IPS-NIHi7 (cell line): ENCODE measurements at regions not wholly inside any gene's neighbourhood (a gene's known extent, or its start where the extent isn't known, plus 50 kb on each side); places are given as distances from the start of the nearest gene placed in this dataset.
"Not testable (repeated sequence)": the region's sequence is repeated elsewhere in the genome, so short reads cannot be mapped to it uniquely, and the experiment has no call there.

Experiments used
- DNase-seq: peaks from one replicate; pipeline ENCODE4 v3.0.0; 2012; ENCODE audit warnings: mixed read lengths; ENCODE audit errors: extremely low spot score

GRCh38 chr10:78458983-78459638 is 425.4 kb downstream of the RPS24 start:
- DNase-seq = no peak

GRCh38 chr10:78459639-78460037 is 426.0 kb downstream of the RPS24 start:
- DNase-seq = no peak

- DNase-seq = no peak
These were observed 426.5 kb downstream of the RPS24 start for GRCh38 chr10:78460204-78460603.

DNA sequence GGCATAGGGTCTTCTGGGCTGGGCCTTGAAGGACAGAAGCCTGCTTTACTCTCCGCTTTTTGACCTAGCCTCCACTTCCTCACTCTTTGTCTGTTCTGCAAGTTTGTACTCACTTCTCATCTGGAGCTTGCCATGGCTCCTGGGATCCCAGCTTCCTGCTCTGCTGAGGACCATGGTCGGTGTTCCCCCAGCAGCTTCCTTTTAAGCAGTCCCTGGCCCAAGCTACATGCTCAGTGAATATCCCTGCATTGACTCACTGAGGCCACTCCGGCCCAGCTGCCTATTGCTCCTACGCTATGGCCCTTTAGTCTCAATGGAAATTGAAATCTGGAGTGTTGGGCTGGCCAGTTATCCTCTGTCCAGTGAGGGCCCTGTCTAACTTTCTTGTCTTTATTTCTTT is 427.7 kb downstream of the RPS24 start:
- no peak for DNase-seq

DNA sequence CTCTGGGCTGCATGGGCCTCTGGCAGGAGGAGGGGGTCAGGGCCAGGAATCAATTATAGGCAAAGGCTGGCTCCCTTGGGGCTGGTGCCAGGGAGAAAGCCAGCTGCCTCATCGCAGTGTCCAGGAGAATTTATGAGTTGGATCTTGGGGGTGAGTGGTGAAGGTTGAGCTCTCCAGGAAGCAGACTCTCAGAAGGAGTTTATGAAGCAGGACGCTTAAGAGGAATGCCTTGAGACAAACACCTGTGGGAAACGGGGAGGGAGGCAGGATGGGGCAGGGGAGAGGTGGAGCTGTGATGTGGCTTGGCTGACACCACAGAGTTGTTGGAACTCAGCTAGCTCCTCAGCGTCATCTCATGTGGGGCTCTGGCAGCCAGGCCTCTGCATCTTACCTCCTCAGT is 428.5 kb downstream of the RPS24 start:
- DNase-seq = no peak

GRCh38 chr10:78462726-78463228 is 429.1 kb downstream of the RPS24 start:
- no peak for DNase-seq

DNA sequence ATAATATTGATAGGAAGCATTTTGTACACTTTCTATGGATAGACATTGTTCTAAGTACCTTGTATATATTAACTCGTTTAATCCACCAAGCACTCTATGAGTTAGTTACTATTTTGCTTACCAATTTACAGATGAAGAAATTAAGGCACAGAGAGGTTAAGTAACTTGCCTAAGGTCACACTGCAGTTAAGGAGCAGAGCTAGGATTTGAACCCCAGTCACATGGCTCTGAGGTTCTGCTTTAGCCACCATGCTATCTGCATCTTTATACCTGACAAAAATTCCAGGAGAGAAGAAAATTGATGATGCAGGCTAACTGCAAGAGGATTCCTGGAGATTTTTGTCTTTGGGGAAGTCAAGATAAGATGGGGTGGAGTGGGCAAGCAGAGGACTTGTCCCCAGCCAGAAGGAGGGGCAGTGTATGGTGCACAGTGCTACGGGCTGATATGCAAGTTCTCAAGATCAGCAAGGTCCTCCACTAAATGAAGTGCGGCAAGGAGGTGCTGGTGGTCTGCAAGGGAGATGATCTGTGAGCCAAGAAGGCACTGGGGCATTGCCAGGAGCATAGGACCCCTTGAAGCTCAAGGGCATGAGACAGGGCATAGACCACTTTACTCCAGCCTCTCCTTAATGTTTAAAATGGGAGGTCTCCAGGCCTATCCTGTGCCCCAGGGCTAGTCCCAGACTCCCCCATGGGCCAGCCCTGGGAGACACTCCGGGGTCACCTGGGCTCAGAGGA is 430.6 kb downstream of the RPS24 start:
- DNase-seq = no peak

DNA sequence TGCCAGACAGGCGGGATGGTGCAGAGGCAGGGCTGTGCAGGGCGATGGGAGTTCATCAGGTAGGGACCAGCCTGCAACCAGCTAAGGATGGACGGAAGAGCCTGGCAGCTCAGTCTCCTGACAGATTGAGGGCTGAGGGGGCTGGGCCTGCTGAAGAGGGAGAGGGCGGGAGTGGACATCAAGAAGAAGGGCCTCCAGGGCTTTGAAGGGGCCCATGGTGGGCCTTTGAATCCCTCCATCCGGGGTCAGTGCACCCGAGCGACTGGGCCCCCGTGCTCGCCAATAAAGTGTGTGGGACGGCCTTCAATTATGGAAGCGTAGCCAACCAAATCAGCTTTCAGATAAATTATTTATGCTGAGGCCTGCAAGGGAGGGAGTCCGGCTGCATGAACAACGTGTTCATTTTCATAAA is 431.2 kb downstream of the RPS24 start:
- DNase-seq = no peak

DNA sequence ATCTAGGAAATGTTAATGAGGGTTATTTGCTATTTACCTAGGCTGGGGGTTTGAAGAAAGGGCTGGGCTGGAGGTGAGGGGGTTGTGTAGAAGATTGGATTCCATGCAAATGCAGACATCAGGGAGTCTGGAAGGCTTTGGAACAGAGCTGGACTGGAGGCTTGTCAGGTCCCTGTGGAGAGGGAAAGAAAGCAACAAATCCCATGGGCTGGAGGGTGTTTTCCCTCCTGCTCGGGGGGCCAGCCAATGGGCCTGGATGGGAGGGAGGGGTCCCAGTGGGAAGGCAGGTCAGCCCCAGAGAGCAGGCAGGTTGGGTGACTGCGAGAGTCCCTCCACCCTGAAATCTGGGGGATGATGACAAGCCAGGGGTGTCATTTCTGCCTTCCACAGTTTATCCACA is 431.8 kb downstream of the RPS24 start:
- no peak for DNase-seq

DNA sequence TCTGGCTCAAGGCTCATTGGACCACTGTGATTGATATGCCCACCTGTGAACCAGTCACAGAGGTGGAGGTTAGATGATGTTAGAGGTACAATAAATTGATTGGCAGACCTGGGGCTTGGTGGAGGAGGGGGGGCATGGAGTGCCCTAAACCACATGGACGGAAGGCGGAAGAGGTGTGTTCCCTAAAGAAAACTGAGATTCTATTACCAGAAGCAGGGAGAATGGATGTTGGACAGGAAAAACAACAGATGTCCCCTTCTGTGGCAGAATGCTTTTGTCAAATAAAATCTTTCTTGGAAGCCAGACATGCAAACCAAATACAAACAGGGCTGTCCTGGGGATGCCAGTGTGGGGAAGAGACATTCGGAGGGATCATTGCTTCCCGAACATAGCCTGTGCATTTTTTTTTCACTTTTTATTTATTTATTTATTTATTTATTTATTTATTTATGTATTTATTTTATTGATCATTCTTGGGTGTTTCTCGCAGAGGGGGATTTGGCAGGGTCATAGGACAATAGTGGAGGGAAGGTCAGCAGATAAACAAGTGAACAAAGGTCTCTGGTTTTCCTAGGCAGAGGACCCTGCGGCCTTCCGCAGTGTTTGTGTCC is 433.9 kb downstream of the RPS24 start:
- DNase-seq = no peak

DNA sequence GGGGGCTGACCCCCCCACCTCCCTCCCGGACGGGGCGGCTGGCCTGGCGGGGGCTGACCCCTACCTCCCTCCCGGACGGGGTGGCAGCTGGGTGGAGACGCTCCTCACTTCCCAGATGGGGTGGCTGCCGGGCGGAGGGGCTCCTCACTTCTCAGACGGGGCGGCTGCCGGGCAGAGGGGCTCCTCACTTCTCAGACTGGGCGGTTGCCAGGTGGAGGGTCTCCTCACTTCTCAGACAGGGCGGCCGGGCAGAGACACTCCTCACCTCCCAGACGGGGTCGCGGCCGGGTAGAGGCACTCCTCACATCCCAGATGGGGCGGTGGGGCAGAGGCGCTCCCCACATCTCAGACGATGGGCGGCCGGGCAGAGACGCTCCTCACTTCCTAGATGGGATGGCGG is 435.1 kb downstream of the RPS24 start:
- not testable (repeated sequence) for DNase-seq

DNA sequence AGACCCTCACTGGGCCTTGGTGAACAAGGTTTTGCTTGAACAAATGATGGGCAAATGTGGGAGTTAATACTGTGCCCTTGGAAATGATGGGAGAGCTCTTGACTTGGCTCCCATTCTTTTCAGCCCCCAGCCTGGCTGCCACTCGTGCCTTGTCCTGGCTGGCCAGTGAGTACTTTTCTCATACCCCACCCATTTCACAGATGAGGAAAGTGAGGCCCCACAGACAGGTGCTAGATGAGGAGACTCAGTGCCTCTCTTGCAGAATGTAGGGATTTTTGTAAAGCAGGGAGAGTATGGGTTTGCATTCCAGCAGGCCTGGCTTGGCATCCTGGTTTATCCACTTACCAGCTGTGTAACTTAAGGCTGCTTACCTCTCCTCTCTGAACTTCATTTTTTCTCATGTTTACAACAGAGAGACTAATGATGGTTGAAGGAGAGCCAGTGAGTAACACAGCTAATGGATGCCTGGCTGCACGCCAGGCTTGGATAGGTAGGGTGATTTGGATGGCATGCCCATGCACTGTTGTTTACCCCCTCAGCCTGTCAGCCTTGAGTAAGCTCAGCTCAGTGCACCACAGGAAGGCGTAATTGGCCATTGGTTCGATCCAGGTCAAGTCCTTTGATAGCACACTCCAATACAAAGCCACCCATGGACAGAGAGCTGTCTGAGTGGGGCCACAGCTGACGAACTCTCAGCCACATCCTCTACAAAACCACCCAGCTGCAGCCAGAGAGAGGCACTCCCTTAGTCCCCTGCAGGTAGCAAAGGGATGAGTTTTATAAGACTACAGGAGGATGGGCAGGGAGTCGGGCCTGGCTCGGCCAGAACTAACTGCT is 436.8 kb downstream of the RPS24 start:
- no peak for DNase-seq

GRCh38 chr10:78471326-78471722 is 437.7 kb downstream of the RPS24 start:
- no peak for DNase-seq

GRCh38 chr10:78471723-78472550 is 438.3 kb downstream of the RPS24 start:
- DNase-seq = peak; percentile 13

GRCh38 chr10:78472551-78472890 is 438.9 kb downstream of the RPS24 start:
- peak; percentile 34 for DNase-seq

- peak; percentile 59 for DNase-seq
These were observed 439.3 kb downstream of the RPS24 start for GRCh38 chr10:78473006-78473405.

DNA sequence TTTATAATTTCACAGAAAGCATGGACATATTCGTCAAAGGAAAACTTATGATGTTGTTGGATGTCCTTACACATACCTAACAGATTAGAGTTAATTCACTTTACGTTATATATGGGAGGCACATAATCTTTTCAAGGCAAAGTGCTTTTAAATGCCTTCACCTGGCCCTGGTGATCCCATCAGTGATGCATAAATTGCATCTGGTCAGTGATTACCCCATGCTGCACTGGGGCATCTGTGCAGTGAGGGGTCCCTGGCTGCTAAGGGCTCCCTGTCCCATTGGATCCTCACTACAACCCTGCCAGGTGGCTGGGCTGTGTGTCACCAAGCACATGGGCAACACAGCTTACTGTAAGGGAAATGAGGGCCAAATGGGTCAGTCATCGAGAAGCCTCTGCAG is 441.1 kb downstream of the RPS24 start:
- DNase-seq = no peak

DNA sequence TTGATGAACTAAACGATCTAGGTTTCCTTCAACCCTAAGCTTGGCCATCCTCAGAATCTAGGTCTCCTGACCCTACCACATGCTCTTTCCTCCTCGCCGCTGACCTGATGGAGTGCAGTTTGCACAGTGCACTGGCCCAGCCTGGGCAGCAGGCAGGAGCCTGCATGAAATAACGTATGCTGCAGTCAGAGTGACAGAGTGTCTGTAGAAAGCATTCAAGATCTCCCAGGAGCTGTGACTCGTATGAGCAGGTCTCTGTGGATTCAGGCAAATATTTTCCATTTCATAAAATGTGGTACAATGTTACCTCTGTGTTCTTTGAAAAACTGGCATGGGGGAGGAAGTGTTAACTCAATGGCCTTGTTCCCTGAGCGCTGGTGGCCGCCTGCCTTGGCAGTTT is 441.8 kb downstream of the RPS24 start:
- DNase-seq = peak; percentile 3

- DNase-seq = no peak
These were observed 442.5 kb downstream of the RPS24 start for GRCh38 chr10:78476156-78476555.

DNA sequence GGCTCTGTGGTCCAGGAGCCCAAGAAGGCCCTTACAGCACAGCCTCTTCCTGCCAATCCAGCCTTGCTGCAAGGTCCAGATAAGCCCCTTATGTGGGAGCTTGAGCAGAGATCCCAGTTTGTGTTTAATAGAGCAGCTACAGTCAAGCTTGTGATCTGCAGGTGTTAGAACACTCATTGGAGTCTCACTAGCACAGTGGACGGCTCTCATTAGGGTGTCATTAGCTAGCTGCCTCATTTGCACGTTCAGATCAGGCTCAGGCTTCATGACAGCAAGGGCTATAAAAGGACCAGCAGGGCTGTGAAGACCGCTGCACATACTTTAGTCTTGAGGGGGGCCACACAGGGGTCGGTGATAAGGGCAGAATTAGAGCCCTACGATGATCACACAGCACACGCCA is 443.2 kb downstream of the RPS24 start:
- no peak for DNase-seq

DNA sequence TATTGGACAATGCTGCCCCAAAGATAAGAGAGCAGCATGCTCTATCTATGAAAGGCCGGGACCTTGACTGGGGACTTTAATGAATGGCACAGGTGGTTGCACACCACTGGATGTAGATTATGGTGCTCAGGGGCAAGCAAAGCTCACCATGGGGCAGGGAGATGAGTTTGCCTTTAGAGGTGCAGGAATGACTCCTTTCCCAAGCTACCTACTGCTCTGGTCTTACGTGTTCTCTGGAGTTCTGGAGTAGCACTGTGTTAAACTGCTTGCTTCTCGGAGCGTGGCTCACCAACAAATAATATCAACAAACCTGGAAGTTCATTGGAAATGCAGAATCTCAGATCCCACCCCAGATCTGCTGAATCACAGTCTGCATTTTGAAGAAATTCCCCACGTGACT is 445.3 kb downstream of the RPS24 start:
- DNase-seq = no peak
